ENCODE measurements at regions not wholly inside any gene's neighbourhood (a gene's known extent, or its start where the extent isn't known, plus 50 kb on each side); places are given as distances from the start of the nearest gene placed in this dataset.
"Not testable (repeated sequence)": the region's sequence is repeated elsewhere in the genome, so short reads cannot be mapped to it uniquely, and the experiment has no call there.

DNA sequence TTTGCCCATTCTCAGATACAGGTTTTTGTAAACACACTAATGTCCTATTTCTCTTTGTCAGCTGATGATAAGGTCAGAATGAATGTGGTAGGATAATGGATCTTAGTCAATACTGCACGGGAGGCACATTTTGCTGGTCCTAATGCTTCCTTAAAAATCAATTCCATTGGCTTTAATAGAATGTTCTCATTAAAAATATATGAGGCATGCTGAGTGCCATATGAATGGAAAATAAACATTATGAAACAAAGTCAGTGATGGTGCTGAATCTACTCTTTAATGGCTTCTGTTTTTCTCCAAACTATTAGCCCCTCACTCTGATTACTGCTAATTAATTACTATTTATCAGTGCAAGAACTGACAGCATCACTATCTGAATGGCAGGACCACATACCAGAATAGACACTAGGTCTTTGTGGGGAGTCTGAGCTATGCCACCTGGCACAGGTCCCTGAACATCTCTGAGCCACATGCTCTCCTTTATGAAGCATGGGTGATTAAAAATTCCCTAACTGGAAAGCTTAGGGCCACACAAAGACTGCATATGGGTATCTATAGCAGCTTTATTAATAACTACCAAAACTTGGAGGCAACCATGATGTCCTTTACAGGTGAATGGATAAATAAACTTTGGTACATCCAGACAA, 278.9 kb downstream of the MEX3B start:
- no peak for DNase-seq

GRCh38 chr15:81765816-81766215, 280.0 kb downstream of the MEX3B start:
- no peak for DNase-seq

DNA sequence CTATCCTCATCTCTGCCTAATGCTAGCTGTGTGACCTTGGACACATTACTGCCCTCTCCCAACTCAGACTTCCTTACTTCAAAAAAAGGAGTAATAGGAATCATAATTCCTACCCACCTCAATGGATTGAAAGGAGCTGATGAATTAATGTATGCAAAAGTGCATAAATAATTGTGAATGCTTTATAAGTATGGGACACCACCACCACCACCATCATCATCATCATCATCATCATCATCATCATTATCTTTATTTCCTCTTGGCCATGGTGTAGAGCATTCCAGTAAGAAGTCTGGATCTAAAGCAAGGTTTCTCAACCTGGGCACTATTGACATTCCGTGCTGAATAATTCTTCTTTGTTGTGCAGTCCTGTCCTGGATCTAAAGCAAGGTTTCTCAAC, 282.5 kb downstream of the MEX3B start:
- no peak for DNase-seq

DNA sequence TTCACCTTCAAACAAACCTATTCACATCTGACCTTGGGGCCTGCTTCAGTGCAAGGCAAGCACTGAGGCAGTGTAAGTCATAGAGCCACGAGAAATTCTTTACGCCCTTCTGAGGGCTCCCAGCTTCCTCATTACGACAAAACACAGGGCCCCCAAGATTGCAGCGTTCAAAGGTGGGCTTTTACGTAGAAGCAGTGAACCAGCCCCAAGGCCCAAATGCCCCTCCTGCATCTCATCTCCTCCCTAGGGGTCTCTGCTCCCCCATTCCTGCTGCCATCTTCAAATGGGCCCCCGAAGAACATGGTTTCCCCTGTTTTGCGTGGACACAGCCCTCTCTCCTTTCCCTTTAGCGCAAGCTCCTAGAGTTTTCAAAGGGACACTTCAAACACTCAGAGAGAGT, 285.1 kb downstream of the MEX3B start:
- DNase-seq = no peak

GRCh38 chr15:81758818-81759284, 287.0 kb downstream of the MEX3B start:
- no peak for DNase-seq

- no peak for DNase-seq
These were observed 290.2 kb downstream of the MEX3B start for GRCh38 chr15:81755626-81756025.

- no peak for DNase-seq
These were observed 291.7 kb downstream of the MEX3B start for GRCh38 chr15:81754078-81754477.

- DNase-seq = no peak
These were observed 292.8 kb downstream of the MEX3B start for GRCh38 chr15:81752974-81753373.

GRCh38 chr15:81752546-81752942, 293.3 kb downstream of the MEX3B start:
- DNase-seq = peak in 1 of 2 donors; percentile 5

DNA sequence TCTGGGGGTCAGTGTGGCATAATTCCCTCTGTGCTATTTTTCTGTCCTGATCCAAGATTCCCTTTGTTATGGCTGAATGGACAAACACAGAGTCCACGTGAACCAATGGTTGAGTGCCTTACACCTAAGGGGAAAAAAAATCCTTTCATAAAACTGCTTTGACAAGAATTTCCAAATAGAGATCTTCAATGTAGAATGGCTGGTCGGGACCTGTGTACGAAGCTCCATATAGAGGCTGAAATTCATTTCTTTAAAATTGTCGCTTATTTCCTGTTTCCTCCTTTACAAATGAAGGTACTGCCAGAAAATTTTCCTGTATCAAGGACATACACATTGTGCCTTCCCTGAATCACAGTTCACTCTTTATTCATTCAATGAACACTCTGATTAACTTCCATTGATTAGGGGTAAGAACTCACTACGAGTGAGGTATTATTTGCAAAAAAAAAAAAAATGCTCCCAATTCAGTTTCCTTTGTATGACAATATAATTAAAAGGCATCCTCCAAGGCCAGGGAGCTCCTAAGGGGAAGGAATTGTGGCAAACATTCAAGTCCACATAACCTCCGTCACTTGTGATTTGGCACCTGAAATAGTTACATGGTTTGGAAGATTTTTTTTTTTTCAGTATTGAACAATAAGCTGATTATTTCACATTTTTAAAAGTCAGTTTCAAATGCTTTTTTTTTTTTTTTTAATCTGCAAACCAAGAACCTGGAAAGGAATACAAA, 293.8 kb downstream of the MEX3B start:
- DNase-seq = no peak

- no peak for DNase-seq
These were observed 294.6 kb downstream of the MEX3B start for GRCh38 chr15:81751256-81751655.

- no peak for DNase-seq
These were observed 296.0 kb downstream of the MEX3B start for GRCh38 chr15:81749716-81750375.

DNA sequence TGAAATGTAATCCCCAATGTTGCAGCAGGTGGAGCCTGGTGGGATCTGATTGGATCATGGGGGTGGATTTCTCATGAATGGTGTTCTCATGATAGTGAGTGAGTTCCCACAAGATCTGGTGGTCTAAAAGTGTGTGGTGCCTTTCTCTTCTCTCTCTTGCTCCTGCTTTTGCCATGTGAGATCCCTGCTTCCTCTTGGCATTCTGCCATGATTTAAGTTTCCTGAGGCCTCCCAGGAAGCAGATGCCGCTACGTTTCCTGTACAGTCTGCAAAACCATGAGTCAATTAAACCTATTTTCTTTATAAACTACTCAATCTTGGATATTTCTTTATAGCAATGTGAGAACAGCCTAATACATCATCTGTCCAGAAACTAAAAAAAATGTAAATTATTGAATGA, 298.3 kb downstream of the MEX3B start:
- DNase-seq = no peak

- DNase-seq = no peak
These were observed 298.8 kb downstream of the MEX3B start for GRCh38 chr15:81747026-81747425.

DNA sequence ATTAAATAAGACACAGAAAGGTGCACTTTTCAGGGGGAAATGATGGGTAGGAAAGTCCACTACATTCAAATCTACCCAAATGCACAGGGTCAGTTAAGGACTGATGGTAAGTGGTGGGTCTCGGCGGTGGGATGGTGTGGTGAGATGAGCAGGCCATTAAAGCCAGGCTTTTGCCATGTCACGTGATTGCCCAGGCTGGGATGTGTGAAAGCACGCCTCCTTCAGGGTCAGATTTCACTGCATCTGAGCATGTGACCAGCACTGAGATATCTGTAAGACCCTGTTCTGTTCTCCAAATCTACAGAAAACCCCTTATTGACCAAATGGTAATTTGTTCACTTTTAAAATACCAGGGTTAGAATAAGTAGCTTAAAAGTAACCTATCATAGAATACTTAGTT, 301.5 kb downstream of the MEX3B start:
- no peak for DNase-seq

- no peak for DNase-seq
These were observed 305.4 kb downstream of the MEX3B start for GRCh38 chr15:81740416-81740815.

GRCh38 chr15:81729340-81729739, 316.5 kb downstream of the MEX3B start:
- no peak for DNase-seq

DNA sequence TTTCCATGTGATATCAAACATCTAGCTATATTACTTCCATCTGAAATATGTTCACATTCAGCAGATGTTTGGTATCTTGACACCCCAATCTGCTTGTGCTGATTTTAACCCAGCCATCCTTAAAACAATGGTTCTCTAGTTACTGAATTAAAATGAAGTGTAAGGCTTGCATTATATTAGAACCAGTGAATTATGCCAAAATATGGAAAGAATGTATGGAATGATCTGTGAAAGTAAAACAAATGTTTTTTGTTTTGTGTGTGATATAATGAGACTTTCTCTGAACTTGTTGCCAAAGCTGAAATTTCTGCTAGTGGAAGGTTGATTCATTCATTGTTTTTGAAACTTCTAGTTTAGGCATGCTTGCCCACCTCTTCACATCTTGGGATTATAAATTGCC, 317.1 kb downstream of the MEX3B start:
- no peak for DNase-seq

GRCh38 chr15:81725590-81725989, 320.2 kb downstream of the MEX3B start:
- DNase-seq = no peak

- no peak for DNase-seq
These were observed 321.3 kb downstream of the MEX3B start for GRCh38 chr15:81724536-81724935.

DNA sequence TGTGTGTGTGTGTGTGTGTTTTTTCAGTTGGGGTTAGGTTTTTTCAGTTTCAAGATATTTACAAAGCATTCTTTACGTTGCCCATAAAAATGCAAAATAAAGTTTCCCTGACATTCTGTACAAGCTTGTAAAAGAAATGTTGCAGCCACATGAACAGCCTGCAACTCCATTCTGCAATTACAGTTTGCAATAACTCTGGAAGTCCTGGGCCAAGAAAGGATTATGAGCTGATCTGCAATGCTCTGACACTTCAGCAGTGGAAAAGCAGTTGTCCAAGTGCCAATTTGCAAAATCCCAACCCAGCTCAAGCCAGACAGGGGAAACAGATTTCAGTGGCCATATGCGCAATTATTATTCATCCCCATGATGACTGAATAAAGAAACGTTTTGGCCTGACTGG, 322.1 kb downstream of the MEX3B start:
- no peak for DNase-seq

DNA sequence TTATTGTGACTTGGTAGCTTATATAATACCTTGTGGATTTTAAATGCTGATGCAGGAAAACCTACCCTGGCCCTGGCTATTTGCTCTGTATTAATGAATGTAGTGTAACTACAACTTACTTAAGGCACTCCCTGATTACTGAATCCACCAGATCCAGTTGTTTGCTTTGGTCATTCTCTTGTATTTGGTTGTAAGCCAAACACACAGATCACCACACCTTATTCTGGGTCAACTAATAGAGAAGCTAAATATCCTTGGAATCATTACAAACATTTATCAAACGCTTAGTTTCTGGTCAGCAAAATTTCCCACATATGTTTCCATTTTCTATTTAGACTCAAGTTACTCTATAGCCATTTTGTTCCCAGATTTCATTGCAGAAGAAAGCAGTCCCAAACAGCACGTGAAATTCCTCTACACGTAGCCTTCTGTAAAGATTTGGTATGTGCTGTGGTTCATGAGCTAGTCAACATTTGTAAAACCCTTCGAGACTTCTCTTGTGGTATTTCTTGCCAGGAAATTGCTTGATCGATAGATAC, 322.6 kb downstream of the MEX3B start:
- no peak for DNase-seq

- DNase-seq = not testable (repeated sequence)
These were observed 329.4 kb downstream of the MEX3B start for GRCh38 chr15:81716468-81716867.

DNA sequence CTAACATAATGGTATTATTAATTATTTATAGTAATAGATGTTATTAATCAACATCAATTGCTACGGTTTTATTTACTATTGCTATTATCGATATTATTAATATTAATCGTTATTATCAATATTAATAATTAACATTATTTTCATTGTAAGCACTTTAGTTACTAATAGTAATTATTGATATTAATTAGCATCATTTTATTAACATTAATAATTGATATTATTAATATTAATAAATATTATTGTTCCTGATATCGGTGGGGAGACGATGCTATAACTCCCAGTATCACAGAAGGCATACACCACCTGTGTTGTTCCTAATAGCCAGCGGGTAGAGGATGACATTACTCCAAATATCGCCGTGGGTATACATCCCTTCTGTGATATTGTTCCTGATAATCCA, 335.5 kb downstream of the MEX3B start:
- DNase-seq = no peak
